Mammary epithelial cell (primary cell): ENCODE measurements at regions not wholly inside any gene's neighbourhood (a gene's known extent, or its start where the extent isn't known, plus 50 kb on each side); places are given as distances from the start of the nearest gene placed in this dataset.

Experiments used
- CTCF ChIP-seq, 2 donors: IDR thresholded peaks in 1 of 2; conservative IDR thresholded peaks in 1 of 2; 2 replicates each; pipeline ENCODE4 v1.5.1; 2011 to 2012; ENCODE audit warnings: inconsistent platforms in 2 of 2, low read length in 2 of 2, mild to moderate bottlenecking in 2 of 2, control low read depth in 1 of 2, low read depth in 1 of 2; ENCODE audit not compliant: insufficient read depth in 1 of 2; ENCODE audit errors: extremely low read depth in 1 of 2
- EZH2 ChIP-seq: IDR thresholded peaks from 2 replicates; pipeline ENCODE4 v1.6.1; 2012; ENCODE audit warnings: low read length, inconsistent platforms, borderline replicate concordance

DNA sequence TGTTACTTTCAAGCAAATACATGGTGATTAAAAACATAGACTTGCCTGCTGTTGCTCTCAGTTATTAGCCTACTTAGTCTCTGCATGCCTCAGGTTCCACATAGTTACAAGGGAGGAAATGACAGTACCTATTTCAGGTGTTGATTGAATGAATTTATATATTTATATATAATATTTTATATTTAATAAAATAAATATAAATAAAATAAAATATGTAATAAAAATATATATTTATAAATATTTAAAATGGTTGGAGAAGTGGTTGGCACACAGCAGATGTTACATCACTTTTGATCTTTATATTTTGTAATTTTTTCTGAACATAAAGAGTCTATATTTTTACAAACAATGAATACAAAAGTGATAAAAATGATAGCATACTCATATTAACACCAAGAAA, 716.0 kb upstream of the EYS start:
- TF ChIP-seq CTCF (conservative IDR thresholded peaks at IDR 0.05 in 1 of 2, IDR thresholded peaks at IDR 0.05 in 1 of 2; ENCODE audit: extremely low read depth in 1 of 2, insufficient read depth in 1 of 2, low read depth in 1 of 2, low read length in 2 of 2), result no peak
- no peak for TF ChIP-seq EZH2
